NCI-H345 (cell line): ENCODE measurements at regions not wholly inside any gene's neighbourhood (a gene's known extent, or its start where the extent isn't known, plus 50 kb on each side); places are given as distances from the start of the nearest gene placed in this dataset.
A peak's percentile ranks its signal among the peaks of the same experiment; 100 is the strongest.

Experiments used
- DNase-seq: peaks from one replicate; lab custom pipeline; 2025; lab: John Stamatoyannopoulos, UW

- DNase-seq: no peak
These were observed 494.2 kb upstream of the THBS1 start for GRCh38 chr15:39086641-39087040.

- DNase-seq: no peak
These were observed 492.7 kb upstream of the THBS1 start for GRCh38 chr15:39088156-39088555.

- DNase-seq: no peak
These were observed 488.5 kb upstream of the THBS1 start for GRCh38 chr15:39092354-39092753.

GRCh38 chr15:39092761-39093160 is 488.1 kb upstream of the THBS1 start:
- DNase-seq: no peak

GRCh38 chr15:39094116-39094515 is 486.8 kb upstream of the THBS1 start:
- DNase-seq: no peak

GRCh38 chr15:39095218-39095879 is 485.5 kb upstream of the THBS1 start:
- peak; percentile 7 for DNase-seq

- DNase-seq: no peak
These were observed 484.2 kb upstream of the THBS1 start for GRCh38 chr15:39096608-39097205.

- DNase-seq: no peak
These were observed 481.4 kb upstream of the THBS1 start for GRCh38 chr15:39099524-39099923.

GRCh38 chr15:39100106-39100660 is 480.7 kb upstream of the THBS1 start:
- DNase-seq: no peak

- DNase-seq: no peak
These were observed 478.4 kb upstream of the THBS1 start for GRCh38 chr15:39102431-39102830.

- DNase-seq: no peak
These were observed 473.9 kb upstream of the THBS1 start for GRCh38 chr15:39106950-39107349.

- no peak for DNase-seq
These were observed 472.9 kb upstream of the THBS1 start for GRCh38 chr15:39108021-39108420.

GRCh38 chr15:39110336-39110735 is 470.5 kb upstream of the THBS1 start:
- no peak for DNase-seq

GRCh38 chr15:39110746-39111145 is 470.1 kb upstream of the THBS1 start:
- no peak for DNase-seq

- DNase-seq: no peak
These were observed 467.1 kb upstream of the THBS1 start for GRCh38 chr15:39113741-39114140.

GRCh38 chr15:39114690-39115378 is 466.0 kb upstream of the THBS1 start:
- no peak for DNase-seq

- no peak for DNase-seq
These were observed 465.4 kb upstream of the THBS1 start for GRCh38 chr15:39115379-39116057.

- no peak for DNase-seq
These were observed 462.4 kb upstream of the THBS1 start for GRCh38 chr15:39118510-39118909.

- no peak for DNase-seq
These were observed 456.7 kb upstream of the THBS1 start for GRCh38 chr15:39124155-39124552.

- DNase-seq: no peak
These were observed 456.2 kb upstream of the THBS1 start for GRCh38 chr15:39124553-39125171.

- DNase-seq: no peak
These were observed 455.7 kb upstream of the THBS1 start for GRCh38 chr15:39125226-39125625.

GRCh38 chr15:39125904-39126303 is 455.0 kb upstream of the THBS1 start:
- DNase-seq: peak; percentile 7
